ENCODE measurements at regions not wholly inside any gene's neighbourhood (a gene's known extent, or its start where the extent isn't known, plus 50 kb on each side); places are given as distances from the start of the nearest gene placed in this dataset.
"Not testable (repeated sequence)": the region's sequence is repeated elsewhere in the genome, so short reads cannot be mapped to it uniquely, and the experiment has no call there.

GRCh38 chr5:56731473-56731872 is 83.9 kb upstream of the MAP3K1 start:
- not testable (repeated sequence) for DNase-seq

GRCh38 chr5:56729488-56729887 is 85.9 kb upstream of the MAP3K1 start:
- no peak for DNase-seq

- DNase-seq, result no peak
Measured at GRCh38 chr5:56725711-56726411, 89.5 kb upstream of the MAP3K1 start.

- not testable (repeated sequence) for DNase-seq
Measured at GRCh38 chr5:56724857-56725256, 90.5 kb upstream of the MAP3K1 start.

- DNase-seq, result no peak
Measured at GRCh38 chr5:56722317-56722716, 93.0 kb upstream of the MAP3K1 start.

GRCh38 chr5:56717253-56717987 is 97.9 kb upstream of the MAP3K1 start:
- no peak for DNase-seq

GRCh38 chr5:56715986-56716385 is 99.4 kb upstream of the MAP3K1 start:
- DNase-seq, result no peak

- no peak for DNase-seq
Measured at GRCh38 chr5:56712895-56713591, 102.3 kb upstream of the MAP3K1 start.

GRCh38 chr5:56710826-56711590 is 104.3 kb upstream of the MAP3K1 start:
- DNase-seq, result no peak

GRCh38 chr5:56706504-56706903 is 108.8 kb upstream of the MAP3K1 start:
- DNase-seq, result no peak

- no peak for DNase-seq
Measured at GRCh38 chr5:56705217-56705616, 110.1 kb upstream of the MAP3K1 start.

- DNase-seq, result no peak
Measured at GRCh38 chr5:56703952-56704351, 111.4 kb upstream of the MAP3K1 start.

GRCh38 chr5:56700711-56701110 is 114.6 kb upstream of the MAP3K1 start:
- no peak for DNase-seq

- DNase-seq, result no peak
Measured at GRCh38 chr5:56699538-56699937, 115.8 kb upstream of the MAP3K1 start.

GRCh38 chr5:56698463-56699381 is 116.6 kb upstream of the MAP3K1 start:
- DNase-seq, result no peak

GRCh38 chr5:56696900-56697299 is 118.4 kb upstream of the MAP3K1 start:
- no peak for DNase-seq

- peak; percentile 57 to 65 for DNase-seq
Measured at GRCh38 chr5:56693220-56693579, 122.1 kb upstream of the MAP3K1 start.

- no peak for DNase-seq
Measured at GRCh38 chr5:56692359-56693219, 122.8 kb upstream of the MAP3K1 start.

- no peak for DNase-seq
Measured at GRCh38 chr5:56688402-56688801, 126.9 kb upstream of the MAP3K1 start.

- no peak for DNase-seq
Measured at GRCh38 chr5:56686337-56687195, 128.8 kb upstream of the MAP3K1 start.
